ENCODE measurements at regions not wholly inside any gene's neighbourhood (a gene's known extent, or its start where the extent isn't known, plus 50 kb on each side); places are given as distances from the start of the nearest gene placed in this dataset.

DNA sequence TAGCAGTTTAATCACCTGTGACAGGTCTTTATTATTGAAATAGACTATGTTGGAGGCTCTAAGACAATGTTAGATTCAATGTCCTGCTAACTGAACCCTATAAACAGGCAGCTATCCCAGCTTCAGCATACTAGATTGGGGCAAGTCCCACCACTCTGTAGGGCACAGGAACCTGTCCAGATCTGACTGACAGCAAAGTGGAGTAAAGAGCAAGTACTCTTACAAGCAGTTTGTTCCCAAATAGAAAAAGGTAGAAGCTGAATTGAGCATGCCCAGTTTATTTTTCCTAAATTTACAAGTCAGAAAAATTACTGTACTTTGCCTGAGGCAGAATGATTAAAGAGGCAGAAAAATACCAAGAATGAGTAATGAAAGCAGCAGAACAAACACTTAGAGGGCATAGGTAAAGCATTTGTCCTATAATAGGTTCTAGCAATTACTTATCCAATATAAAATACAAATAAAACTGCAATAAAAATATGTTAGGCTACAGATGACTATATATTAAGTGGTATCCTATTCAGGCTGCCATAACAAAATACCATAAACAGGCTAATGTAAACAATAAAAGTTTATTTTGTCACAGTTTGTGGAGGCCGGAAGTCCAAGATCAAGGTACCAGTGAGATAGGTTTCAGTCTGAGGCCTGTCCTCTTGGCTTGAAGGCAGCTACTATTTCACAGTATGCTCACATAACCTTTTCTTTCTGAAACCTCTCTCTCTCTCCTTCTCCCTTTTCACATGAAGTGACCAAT is 868.2 kb downstream of the C12orf50 start:
- Mint-ChIP-seq H3K4me3 (ENCODE audit: low read depth) (no peak overlapping the region), H3K27me3 (no peaks in the 10 kb centered on the region), H3K9me3 (ENCODE audit: low read depth) (peaks cover 14% of the 10 kb centered on the region), H3K36me3 (ENCODE audit: insufficient read depth) (no peaks in the 10 kb centered on the region), H3K27ac (no peak overlapping the region), H3K4me1 (ENCODE audit: low read depth) (no peaks in the 10 kb centered on the region)
- no peak for TF ChIP-seq CTCF (IDR thresholded peaks at IDR 0.05; ENCODE audit: unreplicated experiment)
- DNase-seq (ENCODE audit: low spot score, unreplicated experiment) = no peak

DNA sequence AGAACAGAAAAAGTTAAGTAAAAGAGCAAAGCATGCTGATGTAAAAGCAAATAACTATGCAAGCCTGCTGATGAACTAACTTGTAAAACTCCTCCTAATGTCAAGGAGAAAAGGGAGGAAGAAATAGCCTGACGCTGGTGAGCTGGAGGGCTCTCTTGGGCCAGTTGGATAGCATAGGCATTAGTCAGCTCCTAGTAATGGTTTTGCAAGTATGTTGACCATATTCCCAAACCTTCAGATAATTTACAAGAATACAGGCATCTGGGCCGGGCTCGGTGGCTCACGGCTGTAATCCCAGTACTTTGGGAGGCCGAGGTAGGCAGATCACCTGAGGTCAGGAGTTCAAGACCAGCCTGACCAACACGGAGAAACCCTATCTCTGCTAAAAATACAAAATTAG is 871.4 kb downstream of the C12orf50 start:
- Mint-ChIP-seq H3K9me3 (ENCODE audit: low read depth) (no peaks in the 10 kb centered on the region), H3K4me3 (ENCODE audit: low read depth) (no peak overlapping the region), H3K36me3 (ENCODE audit: insufficient read depth) (no peaks in the 10 kb centered on the region), H3K4me1 (ENCODE audit: low read depth) (no peaks in the 10 kb centered on the region), H3K27me3 (no peaks in the 10 kb centered on the region), H3K27ac (no peak overlapping the region)
- no peak for TF ChIP-seq CTCF (IDR thresholded peaks at IDR 0.05; ENCODE audit: unreplicated experiment)
- no peak for DNase-seq (ENCODE audit: low spot score, unreplicated experiment)

- Mint-ChIP-seq H3K4me1 (ENCODE audit: low read depth) (no peaks in the 10 kb centered on the region), H3K9me3 (ENCODE audit: low read depth) (peaks cover under 1% of the 10 kb centered on the region), H3K27ac (no peak overlapping the region), H3K4me3 (ENCODE audit: low read depth) (no peak overlapping the region), H3K36me3 (ENCODE audit: insufficient read depth) (no peaks in the 10 kb centered on the region), H3K27me3 (no peaks in the 10 kb centered on the region)
- TF ChIP-seq CTCF (IDR thresholded peaks at IDR 0.05; ENCODE audit: unreplicated experiment) = no peak
- DNase-seq (ENCODE audit: low spot score, unreplicated experiment) = no peak
Measured at GRCh38 chr12:87155621-87156020, 873.6 kb downstream of the C12orf50 start.

DNA sequence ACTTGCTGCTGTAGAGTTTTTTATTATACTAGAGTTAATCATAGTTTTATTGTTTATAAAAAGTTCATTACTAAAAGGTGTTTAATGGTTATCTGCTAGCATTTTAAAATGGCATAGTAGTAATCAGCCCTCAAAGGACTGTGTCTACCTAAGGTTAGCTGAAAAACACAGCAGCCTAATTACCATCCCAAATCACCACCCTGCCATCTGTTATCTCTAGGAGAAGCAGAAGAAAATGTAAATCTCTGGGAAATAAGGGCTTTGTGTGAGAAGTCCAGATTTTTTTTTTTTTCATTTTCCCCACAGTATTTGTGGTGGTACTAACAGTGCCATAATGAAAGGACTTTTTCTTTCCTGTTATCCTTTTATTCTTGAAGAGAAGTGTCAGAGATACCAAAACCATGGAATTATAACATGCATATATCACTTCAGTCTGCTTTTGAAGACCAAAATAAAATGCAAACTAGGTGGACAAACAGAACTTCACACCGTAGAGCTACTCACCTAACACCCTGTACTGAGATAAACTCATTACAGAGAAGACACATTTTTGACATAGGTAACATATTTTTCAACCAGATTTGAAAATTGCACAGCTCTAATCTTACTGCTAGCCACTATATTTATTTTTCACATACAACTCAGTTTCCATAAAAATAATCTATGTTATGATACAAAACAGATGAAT is 876.2 kb downstream of the C12orf50 start:
- Mint-ChIP-seq H3K4me3 (ENCODE audit: low read depth) (no peak overlapping the region), H3K27me3 (no peaks in the 10 kb centered on the region), H3K27ac (no peak overlapping the region), H3K4me1 (ENCODE audit: low read depth) (no peaks in the 10 kb centered on the region), H3K36me3 (ENCODE audit: insufficient read depth) (no peaks in the 10 kb centered on the region), H3K9me3 (ENCODE audit: low read depth) (peaks cover 17% of the 10 kb centered on the region)
- no peak for DNase-seq (ENCODE audit: low spot score, unreplicated experiment)
- no peak for TF ChIP-seq CTCF (IDR thresholded peaks at IDR 0.05; ENCODE audit: unreplicated experiment)

DNA sequence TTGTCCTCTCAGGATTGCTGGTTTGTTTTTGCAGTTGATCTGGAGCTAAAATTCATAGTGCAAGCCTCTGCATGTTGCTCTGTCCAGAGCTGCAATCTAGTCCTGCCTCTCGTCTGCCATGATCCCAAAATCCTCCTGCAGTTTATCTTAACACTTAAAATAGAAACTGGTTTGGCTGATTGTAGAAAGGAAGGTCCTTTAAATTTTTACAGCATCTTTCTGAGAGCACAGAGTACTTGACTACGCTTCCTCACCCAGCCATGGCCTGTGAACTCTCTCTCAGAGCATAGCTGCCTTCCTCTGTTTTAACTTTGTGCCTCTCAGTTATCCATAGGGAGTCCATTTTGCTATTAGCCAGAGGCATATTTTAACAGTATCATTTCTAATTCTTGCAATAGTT is 877.1 kb downstream of the C12orf50 start:
- Mint-ChIP-seq H3K9me3 (ENCODE audit: low read depth) (peaks cover 17% of the 10 kb centered on the region), H3K27me3 (no peaks in the 10 kb centered on the region), H3K27ac (no peak overlapping the region), H3K36me3 (ENCODE audit: insufficient read depth) (no peaks in the 10 kb centered on the region), H3K4me1 (ENCODE audit: low read depth) (no peaks in the 10 kb centered on the region), H3K4me3 (ENCODE audit: low read depth) (no peak overlapping the region)
- no peak for DNase-seq (ENCODE audit: low spot score, unreplicated experiment)
- no peak for TF ChIP-seq CTCF (IDR thresholded peaks at IDR 0.05; ENCODE audit: unreplicated experiment)
